Limb (tissue), 2 donors: ENCODE measurements at regions not wholly inside any gene's neighbourhood (a gene's known extent, or its start where the extent isn't known, plus 50 kb on each side); places are given as distances from the start of the nearest gene placed in this dataset.
"Not testable (repeated sequence)": the region's sequence is repeated elsewhere in the genome, so short reads cannot be mapped to it uniquely, and the experiment has no call there.

Experiments
- DNase-seq, 2 donors: peaks; one replicate each; pipeline ENCODE4 v3.0.0-alpha.2; 2016; ENCODE audit errors: extremely low spot score in 2 of 2

- DNase-seq: no peak
Observed at GRCh38 chr4:126897038-126897437, 735.7 kb upstream of the INTU start.

DNA sequence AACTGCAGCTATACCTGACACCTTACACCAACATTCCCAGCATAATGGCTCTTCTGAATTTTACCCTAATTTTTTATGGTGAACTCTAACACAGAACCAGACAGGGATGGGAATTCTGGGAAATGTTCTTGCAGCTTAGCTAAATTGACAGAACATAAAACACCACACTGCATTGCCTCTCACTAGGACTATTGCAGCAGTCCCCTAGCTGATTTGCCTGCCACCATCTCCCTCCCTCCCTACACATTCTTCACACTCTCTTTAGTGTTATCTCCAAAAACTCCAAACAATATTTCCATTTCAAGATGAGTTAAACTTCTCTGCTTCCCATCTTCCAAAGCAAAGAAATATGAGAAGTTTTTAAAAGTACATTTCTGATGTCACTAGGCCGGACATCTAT, 733.9 kb upstream of the INTU start:
- DNase-seq: no peak

GRCh38 chr4:126899331-126899801, 733.4 kb upstream of the INTU start:
- DNase-seq: peak; percentile 36 to 69

DNA sequence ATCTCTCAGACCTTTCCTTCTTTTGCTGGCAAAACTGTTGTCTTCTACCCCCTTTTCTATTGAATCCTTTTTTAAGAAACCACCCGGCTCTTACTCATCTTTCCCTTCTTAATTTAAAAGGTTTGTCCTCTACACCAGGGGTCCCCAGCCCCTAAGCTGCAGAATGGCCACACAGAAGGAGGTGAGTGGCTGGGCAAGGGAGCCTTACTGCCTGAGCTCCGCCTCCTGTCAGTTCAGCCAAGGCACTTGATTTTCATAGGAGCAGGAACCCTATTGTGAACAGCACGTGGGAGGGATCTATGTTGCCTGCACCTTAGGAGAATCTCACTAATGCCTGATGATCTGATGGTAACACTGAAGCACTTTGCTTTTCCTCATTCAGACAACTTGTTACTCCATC, 726.3 kb upstream of the INTU start:
- no peak for DNase-seq

- DNase-seq: no peak
Observed at GRCh38 chr4:126907389-126907788, 725.4 kb upstream of the INTU start.

GRCh38 chr4:126916049-126916625, 716.6 kb upstream of the INTU start:
- DNase-seq: peak in 1 of 2 donors; percentile 73

DNA sequence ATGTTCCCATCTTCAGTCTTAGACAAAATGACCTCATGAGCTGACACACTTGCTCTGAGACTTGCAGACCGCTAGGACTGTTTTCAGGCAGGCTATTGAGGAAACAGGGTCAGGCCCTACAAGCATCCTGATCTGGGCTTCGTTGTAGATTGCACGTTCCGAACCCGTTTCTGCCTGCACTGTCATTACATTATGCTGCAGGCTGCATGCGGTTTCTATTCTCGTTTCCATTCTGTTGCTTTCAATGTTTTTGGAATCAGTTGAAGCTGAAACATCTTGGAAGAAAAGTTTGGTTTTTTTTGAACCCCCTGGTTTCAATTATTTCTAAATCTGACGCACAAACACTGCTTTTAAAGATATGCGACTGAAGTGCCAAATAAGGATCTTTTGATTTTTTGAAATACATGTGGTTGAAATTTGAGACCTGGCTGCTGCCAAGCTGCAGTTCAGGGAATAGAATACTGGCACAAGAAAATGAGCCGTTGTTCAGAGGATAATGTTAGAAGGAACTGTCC, 716.1 kb upstream of the INTU start:
- DNase-seq: peak; percentile 54 to 90

GRCh38 chr4:126922328-126922938, 710.3 kb upstream of the INTU start:
- not testable (repeated sequence) for DNase-seq

DNA sequence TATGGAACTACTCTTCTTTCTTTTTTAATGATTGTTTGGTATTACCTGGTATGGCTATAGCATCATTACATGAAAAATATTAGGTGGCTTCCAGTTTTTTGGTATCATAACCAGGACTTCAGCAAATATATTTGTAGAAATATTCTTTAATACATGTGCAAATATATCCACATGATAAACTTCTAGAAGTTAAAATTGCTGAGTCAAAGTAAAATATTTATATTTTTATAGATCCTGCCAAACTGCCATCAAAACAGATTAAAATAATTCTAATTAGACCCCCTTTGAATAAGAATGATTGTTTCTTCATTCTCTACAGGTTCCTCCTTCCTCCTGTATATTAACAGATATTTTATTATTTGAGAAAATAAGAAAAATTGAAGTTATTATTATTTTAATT, 708.5 kb upstream of the INTU start:
- DNase-seq: no peak

GRCh38 chr4:126930059-126930458, 702.7 kb upstream of the INTU start:
- not testable (repeated sequence) for DNase-seq

DNA sequence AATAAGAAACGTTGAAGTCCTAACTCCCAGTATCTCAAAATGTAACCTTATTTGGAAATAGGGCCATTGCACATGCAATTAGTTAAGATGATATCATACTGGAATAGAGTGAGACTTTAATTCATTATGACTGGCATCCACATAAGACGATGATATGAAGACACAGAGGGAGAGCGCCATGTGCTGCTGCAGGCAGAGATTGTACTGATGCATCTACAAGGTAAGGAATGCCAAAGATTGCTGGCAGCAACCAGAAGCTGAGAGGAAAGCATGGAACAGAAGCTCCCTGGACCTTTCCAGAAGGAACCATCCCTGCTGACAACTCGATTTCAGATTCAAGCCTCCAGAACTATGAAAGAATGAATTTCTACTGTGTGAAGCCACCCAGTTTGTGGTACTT, 697.0 kb upstream of the INTU start:
- no peak for DNase-seq

- no peak for DNase-seq
Observed at GRCh38 chr4:126937342-126937741, 695.4 kb upstream of the INTU start.

GRCh38 chr4:126937846-126938422, 694.8 kb upstream of the INTU start:
- DNase-seq: no peak

- DNase-seq: no peak
Observed at GRCh38 chr4:126939401-126939800, 693.4 kb upstream of the INTU start.

GRCh38 chr4:126947536-126947935, 685.2 kb upstream of the INTU start:
- no peak for DNase-seq

DNA sequence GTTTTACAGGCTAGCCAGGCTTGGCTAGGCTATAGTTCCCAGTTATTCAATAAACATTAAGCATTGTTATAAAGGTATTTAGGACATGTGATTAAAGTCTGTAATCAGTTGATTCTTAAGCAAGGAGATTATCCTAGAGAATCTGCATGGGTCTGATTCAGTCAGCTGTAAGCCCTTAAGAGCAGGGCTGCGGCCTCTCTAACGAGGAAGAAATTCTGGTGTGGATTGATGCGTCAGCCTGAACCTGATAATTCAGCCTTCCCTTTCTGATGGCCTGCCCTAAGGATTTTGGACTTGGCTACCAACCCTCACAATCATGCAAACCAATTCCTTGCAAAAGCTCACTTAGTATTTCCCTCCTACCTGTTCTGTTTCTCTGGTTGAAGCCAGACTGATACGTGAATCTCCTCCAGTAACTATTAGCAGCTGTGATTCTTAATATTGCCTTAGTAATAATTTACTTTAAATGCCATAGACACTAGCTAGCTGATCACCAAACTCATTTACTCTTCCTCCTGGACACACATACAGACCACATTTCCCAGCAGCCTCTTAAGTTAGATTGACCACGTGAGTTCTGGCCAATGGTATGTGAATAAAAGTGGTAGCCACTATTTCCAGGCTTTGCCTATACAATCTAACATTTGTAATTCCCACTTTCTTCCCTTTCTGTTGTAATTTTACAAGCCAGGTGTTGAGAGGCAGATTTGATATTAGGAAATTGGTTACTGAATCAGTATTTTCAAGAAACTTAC, 678.0 kb upstream of the INTU start:
- DNase-seq: no peak

- DNase-seq: peak in 1 of 2 donors; percentile 23
Observed at GRCh38 chr4:126955292-126956183, 677.2 kb upstream of the INTU start.

- DNase-seq: no peak
Observed at GRCh38 chr4:126956184-126956897, 676.4 kb upstream of the INTU start.

DNA sequence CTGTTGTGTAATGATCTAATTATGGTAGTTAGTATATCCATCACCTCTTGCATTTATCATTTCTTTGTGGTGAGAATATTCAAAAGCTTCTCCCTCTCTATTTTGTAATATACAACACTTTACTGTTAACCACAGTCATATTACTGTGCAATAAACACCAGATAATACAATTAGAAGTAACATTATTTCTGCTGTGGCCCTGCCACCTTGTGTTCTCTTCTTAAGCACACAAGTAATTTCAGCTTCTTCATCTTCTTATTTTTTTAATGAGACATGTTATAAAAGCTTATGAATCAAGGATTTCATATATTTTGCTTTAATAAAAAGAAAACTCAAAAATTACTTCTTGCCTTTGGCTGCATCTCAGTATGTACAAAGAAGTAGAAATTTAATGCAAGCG, 675.2 kb upstream of the INTU start:
- peak in 1 of 2 donors; percentile 24 for DNase-seq

DNA sequence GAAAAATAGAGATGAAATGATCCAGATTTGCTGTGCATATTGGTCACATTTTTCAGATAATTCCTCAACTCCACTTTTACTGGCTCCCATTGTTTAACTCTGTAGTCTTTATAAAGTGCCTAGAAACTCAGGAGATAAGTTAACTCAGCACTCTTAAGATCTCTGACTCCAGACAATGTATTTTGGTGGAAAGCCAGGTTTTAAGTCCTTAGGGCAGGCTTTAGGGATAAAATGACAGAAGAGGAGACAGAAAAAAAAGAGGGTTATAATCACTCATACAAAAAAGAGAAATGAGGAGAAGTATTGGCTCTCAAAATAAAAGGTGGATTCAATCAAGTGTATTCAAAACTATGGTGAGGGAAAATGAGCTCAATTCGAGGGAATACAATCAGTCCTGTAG, 674.8 kb upstream of the INTU start:
- peak in 1 of 2 donors; percentile 24 for DNase-seq
